ENCODE measurements at regions not wholly inside any gene's neighbourhood (a gene's known extent, or its start where the extent isn't known, plus 50 kb on each side); places are given as distances from the start of the nearest gene placed in this dataset.

DNA sequence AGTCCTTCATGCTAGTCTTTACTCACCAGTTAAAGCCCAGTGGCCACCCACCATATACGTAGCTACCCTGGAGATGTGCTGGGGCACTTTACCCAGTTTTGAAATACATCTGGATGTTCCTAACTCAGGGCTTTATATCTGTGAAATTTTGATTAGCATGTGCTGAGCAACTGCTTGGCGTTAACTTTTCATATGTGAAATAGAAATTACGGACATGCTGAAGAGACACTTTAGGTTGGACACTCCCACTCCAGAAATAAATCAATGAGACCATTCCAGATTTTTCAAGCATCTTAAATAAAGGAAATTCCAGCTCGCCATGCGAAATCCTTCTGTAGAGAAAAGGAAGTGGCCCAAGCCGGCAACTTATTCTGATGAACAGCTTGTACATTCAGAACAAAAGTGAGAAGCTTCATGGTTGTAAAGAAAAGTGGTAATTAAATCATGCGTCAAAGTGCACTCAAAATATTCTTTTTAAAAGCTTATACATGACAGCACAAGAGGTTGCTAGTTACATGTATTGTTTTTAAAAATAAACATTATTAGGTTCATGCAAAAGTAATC is 153.5 kb upstream of the ITGB1 start (continued):
- no peak for TF ChIP-seq MXD4 (CRISPR knock-in tag; IDR thresholded peaks at IDR 0.05; ENCODE audit: borderline replicate concordance)
- TF ChIP-seq PREB (CRISPR knock-in tag; IDR thresholded peaks at IDR 0.05; ENCODE audit: borderline replicate concordance) = no peak
- TF ChIP-seq KAT7 (CRISPR knock-in tag; IDR thresholded peaks at IDR 0.05; ENCODE audit: borderline replicate concordance) = no peak
- TF ChIP-seq ZSCAN18 (CRISPR knock-in tag; IDR thresholded peaks at IDR 0.05) = no peak
- no peak for TF ChIP-seq EMX1 (CRISPR knock-in tag; IDR thresholded peaks at IDR 0.05)
- TF ChIP-seq E2F5 (CRISPR knock-in tag; IDR thresholded peaks at IDR 0.05) = no peak
- no peak for TF ChIP-seq USF2 (CRISPR knock-in tag; IDR thresholded peaks at IDR 0.05)
- TF ChIP-seq JUN (CRISPR knock-in tag; IDR thresholded peaks at IDR 0.05) = no peak
- TF ChIP-seq ESRRA (CRISPR knock-in tag; IDR thresholded peaks at IDR 0.05; ENCODE audit: borderline replicate concordance) = no peak
- no peak for TF ChIP-seq NFATC4 (CRISPR knock-in tag; IDR thresholded peaks at IDR 0.05)
- TF ChIP-seq, protein P1, sequence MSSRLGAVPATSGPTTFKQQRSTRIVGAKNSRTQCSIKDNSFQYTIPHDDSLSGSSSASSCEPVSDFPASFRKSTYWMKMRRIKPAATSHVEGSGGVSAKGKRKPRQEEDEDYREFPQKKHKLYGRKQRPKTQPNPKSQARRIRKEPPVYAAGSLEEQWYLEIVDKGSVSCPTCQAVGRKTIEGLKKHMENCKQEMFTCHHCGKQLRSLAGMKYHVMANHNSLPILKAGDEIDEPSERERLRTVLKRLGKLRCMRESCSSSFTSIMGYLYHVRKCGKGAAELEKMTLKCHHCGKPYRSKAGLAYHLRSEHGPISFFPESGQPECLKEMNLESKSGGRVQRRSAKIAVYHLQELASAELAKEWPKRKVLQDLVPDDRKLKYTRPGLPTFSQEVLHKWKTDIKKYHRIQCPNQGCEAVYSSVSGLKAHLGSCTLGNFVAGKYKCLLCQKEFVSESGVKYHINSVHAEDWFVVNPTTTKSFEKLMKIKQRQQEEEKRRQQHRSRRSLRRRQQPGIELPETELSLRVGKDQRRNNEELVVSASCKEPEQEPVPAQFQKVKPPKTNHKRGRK (CRISPR knock-in tag; IDR thresholded peaks at IDR 0.05; ENCODE audit: borderline replicate concordance) = no peak
- no peak for TF ChIP-seq NR2C2 (CRISPR knock-in tag; IDR thresholded peaks at IDR 0.05)
- TF ChIP-seq NFYB (CRISPR knock-in tag; conservative IDR thresholded peaks at IDR 0.05; ENCODE audit: low read depth) = no peak

- Mint-ChIP-seq H3K27ac (no peak overlapping the region), H3K4me1 (peaks cover 60% of the 10 kb centered on the region), H3K9me3 (peaks cover under 1% of the 10 kb centered on the region; the same call in 1 of the 2 replicates), H3K4me3 (no peak overlapping the region), H3K36me3 (no peaks in the 10 kb centered on the region; the same call in 1 of the 2 replicates), H3K27me3 (ENCODE audit: low read depth) (peaks cover 10% of the 10 kb centered on the region)
- DNase-seq (ENCODE audit: low spot score) (no peak), ATAC-seq (no peak)
- POLR2A ChIA-PET = no interaction called here
- CTCF ChIA-PET = interaction anchor here (0.7 to 1.5 kb wide), 4 partner anchors 26 to 101 kb away, joined by 3 to 4 read pairs (median 3); no protein-coding TSS in a partner anchor
- TF ChIP-seq HMGXB4 (CRISPR knock-in tag; IDR thresholded peaks at IDR 0.05) = no peak
- no peak for TF ChIP-seq SP1 (CRISPR knock-in tag; conservative IDR thresholded peaks at IDR 0.05)
- no peak for TF ChIP-seq ZNF121 (CRISPR knock-in tag; IDR thresholded peaks at IDR 0.05)
- no peak for TF ChIP-seq NFYB (CRISPR knock-in tag; conservative IDR thresholded peaks at IDR 0.05; ENCODE audit: low read depth)
- no peak for TF ChIP-seq RELA (CRISPR knock-in tag; IDR thresholded peaks at IDR 0.05; ENCODE audit: borderline replicate concordance)
- TF ChIP-seq TEAD4 (CRISPR knock-in tag; IDR thresholded peaks at IDR 0.05) = no peak
- TF ChIP-seq, protein P2, sequence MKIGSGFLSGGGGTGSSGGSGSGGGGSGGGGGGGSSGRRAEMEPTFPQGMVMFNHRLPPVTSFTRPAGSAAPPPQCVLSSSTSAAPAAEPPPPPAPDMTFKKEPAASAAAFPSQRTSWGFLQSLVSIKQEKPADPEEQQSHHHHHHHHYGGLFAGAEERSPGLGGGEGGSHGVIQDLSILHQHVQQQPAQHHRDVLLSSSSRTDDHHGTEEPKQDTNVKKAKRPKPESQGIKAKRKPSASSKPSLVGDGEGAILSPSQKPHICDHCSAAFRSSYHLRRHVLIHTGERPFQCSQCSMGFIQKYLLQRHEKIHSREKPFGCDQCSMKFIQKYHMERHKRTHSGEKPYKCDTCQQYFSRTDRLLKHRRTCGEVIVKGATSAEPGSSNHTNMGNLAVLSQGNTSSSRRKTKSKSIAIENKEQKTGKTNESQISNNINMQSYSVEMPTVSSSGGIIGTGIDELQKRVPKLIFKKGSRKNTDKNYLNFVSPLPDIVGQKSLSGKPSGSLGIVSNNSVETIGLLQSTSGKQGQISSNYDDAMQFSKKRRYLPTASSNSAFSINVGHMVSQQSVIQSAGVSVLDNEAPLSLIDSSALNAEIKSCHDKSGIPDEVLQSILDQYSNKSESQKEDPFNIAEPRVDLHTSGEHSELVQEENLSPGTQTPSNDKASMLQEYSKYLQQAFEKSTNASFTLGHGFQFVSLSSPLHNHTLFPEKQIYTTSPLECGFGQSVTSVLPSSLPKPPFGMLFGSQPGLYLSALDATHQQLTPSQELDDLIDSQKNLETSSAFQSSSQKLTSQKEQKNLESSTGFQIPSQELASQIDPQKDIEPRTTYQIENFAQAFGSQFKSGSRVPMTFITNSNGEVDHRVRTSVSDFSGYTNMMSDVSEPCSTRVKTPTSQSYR (CRISPR knock-in tag; IDR thresholded peaks at IDR 0.05) = no peak
- TF ChIP-seq PRDM15 (CRISPR knock-in tag; IDR thresholded peaks at IDR 0.05) = no peak
Measured at GRCh38 chr10:33109788-33110469, 151.9 kb upstream of the ITGB1 start.

All from WTC11 (cell line).